NCI-H82 treated with DMSO at 0.1 percent for 48 hours (cell line): ENCODE measurements at regions not wholly inside any gene's neighbourhood (a gene's known extent, or its start where the extent isn't known, plus 50 kb on each side); places are given as distances from the start of the nearest gene placed in this dataset.

Experiments
- DNase-seq: peaks from one replicate; lab custom pipeline; 2025; ENCODE audit not compliant: unreplicated experiment; lab: John Stamatoyannopoulos, UW

- DNase-seq = no peak
Observed at GRCh38 chr2:181374781-181375675, 82.2 kb upstream of the ITGA4 start.

DNA sequence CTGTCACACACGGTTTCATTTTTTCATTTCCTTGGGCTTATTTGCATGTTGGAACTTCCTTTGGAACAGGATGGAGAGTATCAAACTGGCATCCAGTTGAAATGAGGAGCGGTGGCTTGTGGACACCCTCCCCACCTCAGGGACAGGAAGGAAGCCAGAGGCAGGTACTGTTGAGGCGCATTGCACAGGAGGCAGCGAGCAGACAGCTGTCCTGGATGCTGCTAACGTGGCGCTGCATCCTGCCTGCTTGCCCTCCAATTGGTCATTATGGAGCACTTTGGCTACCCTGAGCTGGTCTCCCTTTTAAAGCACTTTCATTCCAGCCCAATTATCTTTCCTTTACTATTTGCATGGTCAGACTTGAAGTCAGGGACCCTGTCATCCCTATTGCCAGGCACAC is 80.7 kb upstream of the ITGA4 start:
- DNase-seq = no peak

DNA sequence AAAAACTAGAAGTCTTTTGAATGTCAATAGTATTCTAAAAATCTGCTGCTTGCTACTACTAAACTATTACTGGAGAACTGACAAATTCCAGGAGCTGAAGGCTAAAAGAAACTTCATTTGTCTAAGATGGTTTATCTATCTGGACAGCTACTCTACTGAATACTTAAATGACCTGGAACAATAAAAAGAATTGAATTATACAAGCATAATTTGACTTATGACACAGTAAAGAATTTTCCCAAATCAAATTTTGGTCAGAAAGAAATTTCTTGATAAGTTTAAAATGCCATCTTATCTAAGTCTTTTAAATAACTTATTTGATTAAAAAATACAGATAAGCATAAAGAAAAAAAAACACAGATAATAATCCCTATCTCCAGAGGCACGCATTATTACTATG is 80.2 kb upstream of the ITGA4 start:
- no peak for DNase-seq

- no peak for DNase-seq
Observed at GRCh38 chr2:181378491-181378890, 78.7 kb upstream of the ITGA4 start.

- DNase-seq = no peak
Observed at GRCh38 chr2:181380581-181380980, 76.6 kb upstream of the ITGA4 start.

GRCh38 chr2:181384923-181385322 is 72.3 kb upstream of the ITGA4 start:
- DNase-seq = no peak

GRCh38 chr2:181389524-181389923 is 67.7 kb upstream of the ITGA4 start:
- DNase-seq = no peak

- no peak for DNase-seq
Observed at GRCh38 chr2:181393472-181393871, 63.7 kb upstream of the ITGA4 start.

GRCh38 chr2:181394741-181395437 is 62.3 kb upstream of the ITGA4 start:
- DNase-seq = no peak

DNA sequence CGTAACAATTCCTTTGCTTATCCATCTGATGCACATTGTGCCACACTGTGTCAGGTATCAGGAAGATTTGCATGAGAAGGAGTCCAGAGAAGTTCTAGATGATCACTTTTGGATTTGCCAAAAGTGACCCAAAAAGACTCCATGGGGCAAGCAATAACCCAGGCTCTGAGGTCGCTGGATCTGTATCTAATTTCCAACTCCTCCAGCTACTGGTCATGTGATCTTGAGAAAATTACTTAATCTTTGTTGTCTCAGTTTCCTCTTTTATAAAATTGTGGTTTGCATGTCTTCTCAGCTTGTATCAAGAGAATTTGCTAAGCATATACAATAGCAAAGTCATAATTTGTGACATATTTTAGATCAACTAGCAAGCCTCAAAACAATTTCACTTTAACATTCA is 61.3 kb upstream of the ITGA4 start:
- no peak for DNase-seq

GRCh38 chr2:181396256-181397123 is 60.7 kb upstream of the ITGA4 start:
- no peak for DNase-seq

- no peak for DNase-seq
Observed at GRCh38 chr2:181397331-181397730, 59.9 kb upstream of the ITGA4 start.

- DNase-seq = no peak
Observed at GRCh38 chr2:181398000-181398399, 59.2 kb upstream of the ITGA4 start.

GRCh38 chr2:181399027-181399426 is 58.2 kb upstream of the ITGA4 start:
- DNase-seq = no peak

DNA sequence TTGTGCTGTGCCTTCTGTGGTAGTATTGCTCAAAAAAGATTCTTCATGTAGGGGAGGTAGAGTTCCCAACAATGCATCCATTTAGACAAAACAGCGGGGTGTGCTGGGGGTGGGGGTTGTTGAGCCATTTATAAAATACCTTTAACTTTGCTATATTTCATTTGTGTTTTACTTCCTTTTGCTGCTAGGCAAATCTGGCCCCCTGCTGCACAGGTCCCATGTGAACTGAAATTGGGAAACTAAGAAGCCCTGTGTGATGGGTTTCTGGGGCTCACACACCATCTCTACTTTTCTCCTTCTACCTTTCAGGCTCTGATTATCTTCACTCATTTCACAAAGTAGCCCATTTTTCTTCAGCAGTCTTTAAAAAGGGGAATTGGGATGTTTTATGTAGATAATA is 52.7 kb upstream of the ITGA4 start:
- no peak for DNase-seq

GRCh38 chr2:181407171-181407570 is 50.0 kb upstream of the ITGA4 start:
- no peak for DNase-seq
